Tibial nerve (tissue), 4 donors: ENCODE measurements at regions not wholly inside any gene's neighbourhood (a gene's known extent, or its start where the extent isn't known, plus 50 kb on each side); places are given as distances from the start of the nearest gene placed in this dataset.

Experiments
- DNase-seq, 2 donors: peaks; one replicate each; pipeline ENCODE4 v3.0.0-alpha.2; 2019; ENCODE audit warnings: low spot score in 2 of 2
- H3K27ac ChIP-seq, 4 donors: fragments of 200-600 bp; sonication (generic) in 3 of 4; one replicate each; pipeline ENCODE4 v1.5.1; 2017 to 2019; ENCODE audit warnings: mild to moderate bottlenecking in 1 of 4
- H3K27me3 ChIP-seq, 2 donors: fragments of 200-600 bp; sonication (generic) in 1 of 2; one replicate each; pipeline versions ENCODE4 v1.5.1 to v1.6.0; 2017 to 2019
- H3K36me3 ChIP-seq, 3 donors: fragments of 200-600 bp; sonication (generic); one replicate each; pipeline ENCODE4 v1.5.1; 2018 to 2019
- H3K4me1 ChIP-seq, 4 donors: fragments of 200-600 bp; sonication (generic) in 3 of 4; one replicate each; pipeline ENCODE4 v1.5.1; 2017 to 2019
- H3K4me3 ChIP-seq, 4 donors: fragments of 200-600 bp; sonication (generic) in 3 of 4; one replicate each; pipeline ENCODE4 v1.5.1; 2017 to 2019; ENCODE audit warnings: mild to moderate bottlenecking in 1 of 4, moderate library complexity in 1 of 4
- H3K9me3 ChIP-seq, 4 donors: fragments of 200-600 bp; sonication (generic) in 3 of 4; one replicate each; pipeline ENCODE4 v1.5.1; 2017 to 2019
- CTCF ChIP-seq, 5 experiments: fragments of 200-600 bp in 3 of 5; fragments of 450-650 bp in 2 of 5; sonication (generic) in 3 of 5; IDR thresholded peaks; one replicate each; pipeline ENCODE4 v1.5.1; 2016 to 2019; ENCODE audit warnings: antibody characterized with exemption in 5 of 5, mild to moderate bottlenecking in 3 of 5, moderate library complexity in 2 of 5
- EP300 ChIP-seq, 2 donors: sonication (generic); formaldehyde crosslinking; IDR thresholded peaks; one replicate each; pipeline ENCODE4 v1.6.1; 2017; ENCODE audit warnings: antibody characterized with exemption in 2 of 2, mild to moderate bottlenecking in 1 of 2
- POLR2A ChIP-seq, 2 donors: fragments of 450-650 bp; IDR thresholded peaks; one replicate each; pipeline ENCODE4 v1.6.1; 2017; ENCODE audit warnings: antibody characterized with exemption in 2 of 2, mild to moderate bottlenecking in 2 of 2, moderate library complexity in 2 of 2
- WGBS, 2 donors: methylation state at CpG; one replicate each; pipeline ENCODE4 v1.1.5; 2018; 5-methylcytosine and 5-hydroxymethylcytosine counted together

- H3K9me3 ChIP-seq = no peaks in the 10 kb centered on the region
- TF ChIP-seq POLR2A (IDR thresholded peaks at IDR 0.05) (no peak), CTCF (IDR thresholded peaks at IDR 0.05) (no peak), EP300 (IDR thresholded peaks at IDR 0.05) (no peak)
- 56 to 74% methylated on average over 3 of the region's 3 CpGs for WGBS, 2 donors
- no peak overlapping the region for H3K4me3 ChIP-seq
- H3K4me1 ChIP-seq = peaks cover 0 to 22% (median 8%) of the 10 kb centered on the region in 4 donors
- H3K36me3 ChIP-seq = no peaks in the 10 kb centered on the region
- no peak overlapping the region for H3K27ac ChIP-seq
- no peak for DNase-seq
- no peaks in the 10 kb centered on the region for H3K27me3 ChIP-seq
These were observed 935.8 kb downstream of the TLE4 start for GRCh38 chr9:80507611-80508010.

- no peak for DNase-seq
These were observed 933.0 kb downstream of the TLE4 start for GRCh38 chr9:80504601-80505230.

GRCh38 chr9:80503671-80504281 is 932.0 kb downstream of the TLE4 start:
- WGBS, 2 donors = 19 to 22% methylated on average over 2 of the region's 2 CpGs
- Histone ChIP-seq H3K4me1 (peaks cover 0 to 22% (median 9%) of the 10 kb centered on the region in 4 donors), H3K36me3 (no peaks in the 10 kb centered on the region), H3K27me3 (no peaks in the 10 kb centered on the region), H3K4me3 (no peak overlapping the region), H3K9me3 (no peaks in the 10 kb centered on the region), H3K27ac (peak overlapping the region in 2 of 4 donors; percentile 19 to 25)
- no peak for TF ChIP-seq EP300 (IDR thresholded peaks at IDR 0.05)
- no peak for TF ChIP-seq POLR2A (IDR thresholded peaks at IDR 0.05)
- no peak for TF ChIP-seq CTCF (IDR thresholded peaks at IDR 0.05)
- no peak for DNase-seq

More at GRCh38 chr9:80504601-80505230, 933.0 kb downstream of the TLE4 start:
- H3K4me3 ChIP-seq = no peak overlapping the region
- H3K36me3 ChIP-seq = no peaks in the 10 kb centered on the region
- TF ChIP-seq POLR2A (IDR thresholded peaks at IDR 0.05) = no peak
- TF ChIP-seq CTCF (IDR thresholded peaks at IDR 0.05) = no peak
- no peak for TF ChIP-seq EP300 (IDR thresholded peaks at IDR 0.05)
- peaks cover 0 to 22% (median 9%) of the 10 kb centered on the region in 4 donors for H3K4me1 ChIP-seq
- no peaks in the 10 kb centered on the region for H3K27me3 ChIP-seq
- WGBS, 2 donors = 23 to 27% methylated on average over 7 of the region's 7 CpGs
- H3K27ac ChIP-seq = peak overlapping the region in 1 of 4 donors; percentile 25
- H3K9me3 ChIP-seq = no peaks in the 10 kb centered on the region

GRCh38 chr9:80502306-80502705 is 930.5 kb downstream of the TLE4 start:
- Histone ChIP-seq H3K4me3 (no peak overlapping the region), H3K4me1 (peaks cover 0 to 22% (median 9%) of the 10 kb centered on the region in 4 donors), H3K36me3 (no peaks in the 10 kb centered on the region), H3K27me3 (no peaks in the 10 kb centered on the region), H3K9me3 (no peaks in the 10 kb centered on the region), H3K27ac (no peak overlapping the region)
- no peak for DNase-seq
- 63 to 64% methylated on average over 5 of the region's 5 CpGs for WGBS, 2 donors
- TF ChIP-seq EP300 (IDR thresholded peaks at IDR 0.05) (no peak), CTCF (IDR thresholded peaks at IDR 0.05) (no peak), POLR2A (IDR thresholded peaks at IDR 0.05) (no peak)

GRCh38 chr9:80501635-80502034 is 929.9 kb downstream of the TLE4 start:
- H3K9me3 ChIP-seq = no peaks in the 10 kb centered on the region
- peaks cover 0 to 22% (median 9%) of the 10 kb centered on the region in 4 donors for H3K4me1 ChIP-seq
- DNase-seq = no peak
- no peak overlapping the region for H3K4me3 ChIP-seq
- TF ChIP-seq POLR2A (IDR thresholded peaks at IDR 0.05) (no peak), CTCF (IDR thresholded peaks at IDR 0.05) (no peak), EP300 (IDR thresholded peaks at IDR 0.05) (no peak)
- WGBS, 2 donors = 14 to 18% methylated on average over 3 of the region's 3 CpGs
- H3K27ac ChIP-seq = no peak overlapping the region
- no peaks in the 10 kb centered on the region for H3K36me3 ChIP-seq
- H3K27me3 ChIP-seq = no peaks in the 10 kb centered on the region
